Islet precursor cell (in vitro differentiated cells): ENCODE measurements at regions not wholly inside any gene's neighbourhood (a gene's known extent, or its start where the extent isn't known, plus 50 kb on each side); places are given as distances from the start of the nearest gene placed in this dataset.
A peak's percentile ranks its signal among the peaks of the same experiment; 100 is the strongest.

Experiments
- DNase-seq: peaks from one replicate; pipeline ENCODE4 v3.0.0-alpha.2; 2018

GRCh38 chr13:111037927-111038326 is 77.2 kb upstream of the ARHGEF7 start:
- no peak for DNase-seq

DNA sequence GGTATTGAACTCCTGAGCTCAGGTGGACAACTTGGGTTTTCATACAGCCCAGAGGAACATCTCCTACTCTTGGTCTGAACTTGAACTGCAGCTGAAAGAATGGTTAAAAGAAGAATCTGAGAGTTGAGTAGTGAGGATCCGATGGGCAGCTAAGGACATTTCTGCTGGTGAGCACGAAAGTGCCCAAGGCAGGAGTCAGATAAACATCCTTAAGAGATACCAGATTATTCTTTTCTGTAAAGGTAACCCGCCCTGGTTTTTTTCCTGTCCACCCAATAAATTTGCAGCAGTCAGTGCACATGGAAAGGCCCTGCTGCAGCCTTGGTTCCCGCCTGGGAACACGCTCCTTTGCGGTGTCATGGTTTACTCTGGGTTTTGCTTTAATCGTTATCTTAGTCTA is 78.4 kb upstream of the ARHGEF7 start:
- no peak for DNase-seq

DNA sequence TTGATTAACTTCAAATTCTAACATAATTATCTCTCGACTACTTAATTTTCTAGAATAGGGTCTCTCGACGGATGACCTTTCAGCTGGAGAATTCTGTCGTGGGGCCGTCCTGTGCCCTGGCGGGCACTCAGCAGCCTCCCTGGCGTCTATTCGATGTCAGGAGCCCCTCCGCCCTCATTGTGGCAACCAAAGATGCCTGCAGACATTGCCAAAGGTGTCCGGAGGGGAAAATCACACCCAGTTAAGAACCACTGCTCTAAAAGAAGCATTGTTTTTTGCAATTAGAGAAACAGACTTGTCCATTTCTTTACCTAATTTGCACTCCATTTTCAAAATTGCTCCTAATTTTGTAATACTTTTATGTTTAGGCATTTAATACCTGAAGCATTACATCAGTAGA is 79.2 kb upstream of the ARHGEF7 start:
- no peak for DNase-seq

DNA sequence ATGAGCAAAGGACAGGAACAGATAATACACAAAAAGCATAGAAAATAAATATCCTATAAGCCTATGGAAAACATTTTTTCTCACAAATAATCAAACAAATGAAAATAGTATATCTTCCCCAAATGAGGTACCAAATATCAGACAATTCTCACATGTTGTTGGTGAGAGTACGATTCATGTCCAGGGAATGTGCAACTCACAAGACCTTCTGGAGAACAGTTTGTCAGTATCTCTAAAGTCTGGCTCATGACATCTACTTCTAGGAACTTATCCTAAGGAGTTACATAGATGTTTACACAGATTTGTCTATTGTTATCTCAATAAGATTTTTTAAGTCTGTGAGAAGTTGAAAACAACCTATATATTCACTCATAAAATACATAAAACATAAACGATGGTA is 80.3 kb upstream of the ARHGEF7 start:
- DNase-seq: no peak

GRCh38 chr13:111033172-111034130 is 81.7 kb upstream of the ARHGEF7 start:
- DNase-seq: no peak

DNA sequence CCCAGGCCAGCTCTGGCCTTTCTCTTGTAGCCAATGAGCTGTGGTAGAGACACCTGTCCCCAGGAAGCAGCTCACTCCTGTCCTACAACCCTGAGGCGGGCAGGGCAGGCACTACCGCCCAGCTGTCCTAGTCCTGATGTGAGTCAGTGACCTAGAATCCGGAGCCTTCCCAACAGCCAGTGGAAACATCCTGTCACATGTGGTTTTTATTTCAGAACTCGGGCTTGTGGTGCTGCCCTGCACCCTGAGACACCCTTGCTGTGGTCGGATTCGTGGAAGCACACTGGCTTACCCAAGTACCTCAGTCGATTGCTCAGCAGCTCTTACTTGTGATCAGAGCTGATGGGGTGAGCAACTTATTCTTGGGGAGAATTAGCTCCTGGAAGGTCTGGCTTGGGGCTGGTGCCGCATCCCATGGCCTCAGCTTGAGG is 83.6 kb upstream of the ARHGEF7 start:
- DNase-seq: no peak

- DNase-seq: peak; percentile 29
These were observed 85.0 kb upstream of the ARHGEF7 start for GRCh38 chr13:111029957-111030609.

DNA sequence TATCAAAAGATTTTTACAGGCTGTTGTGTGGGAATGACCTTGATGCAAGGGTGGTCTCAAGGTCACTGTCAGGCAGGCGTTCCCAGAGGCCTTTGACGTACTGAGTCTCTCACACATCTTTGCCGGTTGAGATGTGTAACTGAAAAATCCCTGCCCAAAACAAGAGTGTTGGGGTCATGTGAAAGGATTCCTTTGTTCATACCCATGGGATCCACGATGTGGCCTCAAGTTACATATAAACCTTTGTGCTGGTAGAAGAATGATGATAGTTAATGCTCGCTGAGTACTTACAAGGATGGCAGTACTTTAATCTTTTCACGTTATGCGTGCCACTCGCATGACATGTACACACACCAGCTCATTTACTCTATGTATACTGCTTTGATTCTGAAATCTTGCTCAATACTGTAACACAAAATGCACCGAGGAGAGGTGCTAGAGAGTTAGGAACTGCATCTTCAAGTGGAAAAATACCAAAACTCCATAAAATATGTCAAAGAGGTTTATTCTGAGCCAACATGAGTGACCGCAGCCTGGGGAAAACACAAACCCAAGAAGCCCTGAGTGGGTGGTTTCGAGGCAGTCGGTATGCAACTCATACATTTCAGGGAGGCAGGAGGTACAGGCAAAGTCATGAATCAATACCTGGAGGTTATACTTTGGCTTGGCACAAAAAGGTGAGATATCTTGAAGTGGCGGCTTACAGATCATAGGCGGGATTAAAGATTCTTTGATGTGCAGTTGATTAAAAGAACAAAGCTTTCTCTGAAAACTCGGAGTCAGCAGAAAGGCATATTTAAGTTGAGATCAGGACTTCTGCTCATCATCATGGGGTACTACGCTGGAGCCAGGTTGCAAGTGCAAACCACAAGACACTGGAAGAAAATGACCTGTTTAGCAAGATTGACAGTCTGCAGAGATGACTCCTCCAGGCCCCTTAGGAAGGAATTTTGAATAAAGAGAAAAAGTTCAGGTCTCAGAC is 87.4 kb upstream of the ARHGEF7 start:
- DNase-seq: peak; percentile 44

DNA sequence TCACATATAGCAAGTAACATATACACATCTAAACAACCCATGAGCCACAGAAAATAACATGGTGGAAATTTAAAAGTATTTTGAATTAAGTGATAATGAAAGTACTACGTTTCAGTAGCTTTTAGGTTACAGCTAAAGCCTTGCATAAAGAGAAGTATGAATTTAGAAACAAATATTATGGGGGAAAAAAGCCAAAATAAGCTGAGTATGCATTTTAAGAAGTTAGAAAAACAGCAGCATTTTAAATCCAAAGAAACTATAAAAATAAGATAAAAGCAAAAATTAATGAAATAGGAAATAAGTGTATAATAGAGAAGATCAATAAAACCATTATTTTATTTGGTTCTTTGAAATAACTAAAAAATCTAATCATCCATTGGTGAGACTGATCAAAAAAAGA is 89.8 kb upstream of the ARHGEF7 start:
- no peak for DNase-seq

DNA sequence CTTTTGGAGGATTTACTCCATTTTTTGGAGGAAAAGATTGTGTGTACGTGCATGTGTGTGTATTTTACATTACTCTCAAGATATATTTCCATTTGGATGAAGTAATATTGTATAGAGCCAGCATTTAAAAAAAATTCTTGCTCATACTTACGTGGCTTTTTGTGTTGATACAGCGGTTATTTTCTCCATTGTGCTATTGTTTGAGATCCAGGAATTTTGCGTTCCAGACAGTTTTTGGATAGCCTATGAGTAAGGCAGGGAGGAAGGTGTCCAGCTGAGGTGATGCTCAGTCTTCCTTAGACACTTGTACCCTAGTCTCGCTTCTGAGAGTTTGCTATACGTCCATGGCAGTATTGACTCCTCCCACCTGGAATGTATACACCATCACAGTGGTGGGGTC is 92.2 kb upstream of the ARHGEF7 start:
- DNase-seq: no peak

DNA sequence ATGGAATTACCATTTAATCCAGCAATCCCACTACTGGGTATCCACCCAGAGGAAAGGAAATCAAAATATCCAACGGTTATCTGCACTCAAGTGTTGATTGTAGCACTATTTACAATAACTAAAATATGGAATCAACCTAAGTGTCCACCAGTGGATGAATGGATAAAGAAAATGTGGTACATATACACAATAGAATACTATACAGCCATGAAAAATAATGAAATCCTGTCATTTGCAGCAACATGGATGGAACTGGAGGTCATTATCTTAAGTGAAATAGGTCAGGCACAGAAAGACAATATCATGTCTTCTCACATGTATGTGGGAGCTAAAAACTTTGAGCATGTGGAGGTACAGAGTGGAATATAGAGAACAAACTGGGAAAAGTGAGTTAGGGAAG is 92.9 kb upstream of the ARHGEF7 start:
- no peak for DNase-seq

GRCh38 chr13:111021270-111021669 is 93.8 kb upstream of the ARHGEF7 start:
- DNase-seq: no peak

DNA sequence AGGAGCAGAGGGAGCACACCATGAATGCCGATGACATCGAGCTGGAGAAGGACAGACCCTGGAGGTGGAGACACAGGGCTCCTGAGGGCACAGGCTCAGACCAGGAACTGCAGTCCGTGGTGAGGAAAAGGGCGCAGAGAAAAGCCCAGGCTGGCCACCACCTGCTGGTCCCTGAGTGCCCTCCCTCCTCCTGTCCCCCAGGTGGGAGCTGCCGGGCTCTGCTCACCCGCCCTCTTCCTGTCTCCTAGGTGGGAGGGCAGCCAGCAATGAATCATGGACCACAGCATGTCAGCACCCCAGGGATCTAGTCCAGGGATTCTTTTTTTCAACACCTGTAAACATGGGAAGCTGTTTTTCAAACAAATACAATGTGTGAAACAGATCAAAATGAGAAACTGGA is 94.6 kb upstream of the ARHGEF7 start:
- no peak for DNase-seq

DNA sequence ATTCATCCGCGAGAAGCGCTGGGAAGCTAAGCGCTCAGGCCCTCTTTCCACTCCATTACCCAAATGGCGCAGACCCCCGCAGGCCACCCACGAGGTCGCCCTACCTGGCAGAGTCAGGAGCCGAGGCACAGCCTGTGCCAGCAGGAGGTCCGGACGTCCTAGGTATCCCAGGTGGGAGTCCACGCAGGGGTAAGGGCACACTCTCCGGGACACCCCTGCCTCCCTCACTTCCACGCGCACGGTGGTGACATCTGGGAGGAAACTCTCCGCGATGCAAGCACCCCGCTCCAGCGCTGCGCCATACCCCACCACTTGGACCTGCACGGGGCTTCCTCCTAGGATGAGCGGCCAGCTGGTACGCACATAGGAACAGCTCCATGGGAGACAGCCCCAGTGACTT is 95.1 kb upstream of the ARHGEF7 start:
- DNase-seq: no peak

DNA sequence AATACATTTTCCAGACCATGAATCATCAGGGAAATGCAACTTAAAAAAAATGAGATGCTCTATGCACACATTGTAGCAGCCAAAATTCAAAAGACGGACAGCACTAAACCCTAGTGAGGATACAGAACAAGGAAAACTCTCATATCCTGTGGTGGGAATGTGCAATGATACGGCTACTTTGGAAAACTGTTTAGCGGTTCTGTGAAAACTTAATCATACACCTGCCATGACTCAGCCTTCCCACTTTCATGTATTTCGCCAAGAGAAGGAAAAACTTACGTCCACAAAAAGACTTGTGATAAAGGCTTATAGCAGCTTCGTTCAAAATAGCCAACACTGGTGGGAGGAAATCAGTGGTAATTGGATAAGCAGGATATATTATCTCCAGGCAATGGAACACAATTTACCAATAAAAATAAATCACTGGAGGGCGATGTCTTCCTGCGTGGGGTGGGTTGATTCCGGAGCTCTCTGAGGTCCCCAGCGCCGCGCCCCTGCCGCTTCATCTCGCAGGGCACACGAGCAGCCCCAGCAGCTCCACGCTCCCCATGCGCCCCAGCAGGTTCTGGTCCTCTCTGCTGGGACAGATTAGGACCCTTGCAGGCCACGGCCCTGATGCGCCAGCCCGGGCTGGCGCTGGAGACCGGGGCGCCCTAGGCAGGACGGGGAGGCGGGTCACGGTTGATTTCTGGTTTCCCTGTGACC is 97.2 kb upstream of the ARHGEF7 start:
- no peak for DNase-seq

GRCh38 chr13:111013196-111013595 is 98.3 kb upstream of the ANKRD10 start:
- DNase-seq: no peak

GRCh38 chr13:111011899-111012298 is 97.0 kb upstream of the ANKRD10 start:
- DNase-seq: no peak

GRCh38 chr13:111008351-111008750 is 93.5 kb upstream of the ANKRD10 start:
- DNase-seq: no peak

DNA sequence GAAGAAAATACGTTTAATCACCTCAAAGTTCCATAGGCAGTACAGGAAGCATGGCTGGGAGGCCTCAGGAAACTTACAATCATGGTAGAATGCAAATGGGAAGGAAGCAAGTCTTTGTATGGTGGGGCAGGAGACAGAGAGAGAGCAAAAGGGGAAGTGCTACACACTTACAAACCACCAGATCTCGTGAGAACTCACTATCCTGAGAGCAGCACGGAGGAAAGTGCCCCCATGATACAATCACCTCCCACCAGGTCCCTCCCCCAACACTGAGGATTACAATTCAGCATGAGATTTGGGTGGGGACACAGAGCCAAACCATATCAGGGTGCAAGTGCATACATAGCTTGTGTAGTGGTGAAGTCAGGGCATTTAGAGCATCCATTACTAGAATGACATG is 92.3 kb upstream of the ANKRD10 start:
- no peak for DNase-seq

DNA sequence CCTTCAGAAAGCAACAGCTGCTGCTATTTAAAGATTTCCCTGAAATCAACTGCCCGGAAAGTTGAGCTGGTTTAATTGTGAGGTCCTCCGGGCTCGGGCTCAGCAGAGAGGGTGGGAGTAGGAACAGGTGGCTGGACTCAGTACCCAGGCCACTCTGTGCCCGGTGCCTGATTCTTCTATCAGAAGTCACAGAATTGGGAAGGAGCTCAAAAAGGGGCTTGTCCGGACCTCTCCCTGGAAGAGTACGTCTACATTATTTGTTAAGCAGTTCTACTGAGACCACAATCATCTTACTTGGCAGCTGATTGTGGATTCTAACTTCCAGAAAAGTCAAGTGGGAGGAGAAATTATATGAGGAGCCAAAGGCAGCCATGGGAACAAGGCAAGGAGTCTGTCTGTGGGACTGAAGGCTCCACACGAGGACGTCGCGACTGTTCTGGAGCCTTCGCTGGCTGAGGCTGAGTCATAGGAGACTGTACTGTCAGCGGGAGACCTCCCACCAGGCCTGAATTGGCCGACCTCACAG is 91.7 kb upstream of the ANKRD10 start:
- peak; percentile 83 for DNase-seq

- no peak for DNase-seq
These were observed 91.1 kb upstream of the ANKRD10 start for GRCh38 chr13:111005808-111006505.

DNA sequence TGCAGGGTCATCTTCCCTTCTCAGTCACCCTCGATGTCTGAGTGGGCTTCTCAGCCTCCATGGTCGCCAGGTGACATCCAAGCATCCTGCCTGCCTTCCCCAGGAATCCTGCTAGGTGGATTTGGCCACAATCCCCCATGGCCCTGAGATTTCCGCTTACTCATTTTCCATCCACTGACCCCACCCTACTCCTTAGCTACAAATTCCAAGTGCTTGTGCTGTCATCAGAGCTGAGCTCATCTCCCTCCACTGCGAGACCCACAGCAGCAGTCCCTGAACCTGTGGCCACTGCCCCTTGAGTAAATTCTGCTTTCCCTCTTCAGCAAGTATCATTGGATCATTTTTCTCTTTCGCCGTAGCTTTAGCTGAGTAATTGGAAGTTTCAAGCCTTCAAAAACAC is 90.5 kb upstream of the ANKRD10 start:
- no peak for DNase-seq
